ENCODE measurements at regions not wholly inside any gene's neighbourhood (a gene's known extent, or its start where the extent isn't known, plus 50 kb on each side); places are given as distances from the start of the nearest gene placed in this dataset.

GRCh38 chr13:80448725-80449124 lies 107.8 kb upstream of the SPRY2 start:
- ATAC-seq (ENCODE audit: low read depth) (no peak), DNase-seq (ENCODE audit: low spot score) (no peak)
- H3K9me3 ChIP-seq (ENCODE audit: severe bottlenecking): no peaks in the 10 kb centered on the region
- H3K36me3 ChIP-seq (ENCODE audit: low read depth): no peaks in the 10 kb centered on the region
- H3K27me3 ChIP-seq (ENCODE audit: insufficient read depth, poor library complexity, severe bottlenecking): no peaks in the 10 kb centered on the region
- H3K4me3 ChIP-seq (ENCODE audit: severe bottlenecking): no peak overlapping the region
- H3K4me1 ChIP-seq (ENCODE audit: insufficient read depth, poor library complexity, severe bottlenecking): no peaks in the 10 kb centered on the region
- TF ChIP-seq CTCF (IDR thresholded peaks at IDR 0.05; ENCODE audit: poor library complexity, severe bottlenecking): no peak
- H3K27ac ChIP-seq (ENCODE audit: poor library complexity, severe bottlenecking): no peak overlapping the region

GRCh38 chr13:80447747-80448146 lies 106.8 kb upstream of the SPRY2 start:
- no peaks in the 10 kb centered on the region for H3K27me3 ChIP-seq (ENCODE audit: insufficient read depth, poor library complexity, severe bottlenecking)

GRCh38 chr13:80444240-80445015 lies 103.5 kb upstream of the SPRY2 start:
- Histone ChIP-seq H3K27me3 (ENCODE audit: insufficient read depth, poor library complexity, severe bottlenecking) (no peaks in the 10 kb centered on the region), H3K4me1 (ENCODE audit: insufficient read depth, poor library complexity, severe bottlenecking) (no peaks in the 10 kb centered on the region), H3K27ac (ENCODE audit: poor library complexity, severe bottlenecking) (no peak overlapping the region), H3K4me3 (ENCODE audit: severe bottlenecking) (no peak overlapping the region), H3K36me3 (ENCODE audit: low read depth) (no peaks in the 10 kb centered on the region), H3K9me3 (ENCODE audit: severe bottlenecking) (no peaks in the 10 kb centered on the region)
- no peak for DNase-seq (ENCODE audit: low spot score)
- no peak for ATAC-seq (ENCODE audit: low read depth)
- no peak for TF ChIP-seq CTCF (IDR thresholded peaks at IDR 0.05; ENCODE audit: poor library complexity, severe bottlenecking)

More at GRCh38 chr13:80447747-80448146, 106.8 kb upstream of the SPRY2 start:
- DNase-seq (ENCODE audit: low spot score) (no peak), ATAC-seq (ENCODE audit: low read depth) (no peak)
- Histone ChIP-seq H3K4me1 (ENCODE audit: insufficient read depth, poor library complexity, severe bottlenecking) (no peaks in the 10 kb centered on the region), H3K36me3 (ENCODE audit: low read depth) (no peaks in the 10 kb centered on the region), H3K27ac (ENCODE audit: poor library complexity, severe bottlenecking) (no peak overlapping the region), H3K4me3 (ENCODE audit: severe bottlenecking) (no peak overlapping the region), H3K9me3 (ENCODE audit: severe bottlenecking) (no peaks in the 10 kb centered on the region)
- no peak for TF ChIP-seq CTCF (IDR thresholded peaks at IDR 0.05; ENCODE audit: poor library complexity, severe bottlenecking)

GRCh38 chr13:80442609-80443008 lies 101.7 kb upstream of the SPRY2 start:
- no peaks in the 10 kb centered on the region for H3K36me3 ChIP-seq (ENCODE audit: low read depth)
- no peak for TF ChIP-seq CTCF (IDR thresholded peaks at IDR 0.05; ENCODE audit: poor library complexity, severe bottlenecking)
- H3K9me3 ChIP-seq (ENCODE audit: severe bottlenecking): no peaks in the 10 kb centered on the region
- no peak overlapping the region for H3K4me3 ChIP-seq (ENCODE audit: severe bottlenecking)
- H3K27ac ChIP-seq (ENCODE audit: poor library complexity, severe bottlenecking): no peak overlapping the region
- DNase-seq (ENCODE audit: low spot score): no peak
- no peaks in the 10 kb centered on the region for H3K27me3 ChIP-seq (ENCODE audit: insufficient read depth, poor library complexity, severe bottlenecking)
- ATAC-seq (ENCODE audit: low read depth): no peak
- H3K4me1 ChIP-seq (ENCODE audit: insufficient read depth, poor library complexity, severe bottlenecking): no peaks in the 10 kb centered on the region

GRCh38 chr13:80441968-80442367 lies 101.0 kb upstream of the SPRY2 start:
- H3K9me3 ChIP-seq (ENCODE audit: severe bottlenecking): no peaks in the 10 kb centered on the region
- H3K4me3 ChIP-seq (ENCODE audit: severe bottlenecking): no peak overlapping the region
- no peaks in the 10 kb centered on the region for H3K4me1 ChIP-seq (ENCODE audit: insufficient read depth, poor library complexity, severe bottlenecking)
- H3K27ac ChIP-seq (ENCODE audit: poor library complexity, severe bottlenecking): no peak overlapping the region
- no peaks in the 10 kb centered on the region for H3K36me3 ChIP-seq (ENCODE audit: low read depth)
- ATAC-seq (ENCODE audit: low read depth): no peak
- DNase-seq (ENCODE audit: low spot score): no peak
- no peak for TF ChIP-seq CTCF (IDR thresholded peaks at IDR 0.05; ENCODE audit: poor library complexity, severe bottlenecking)
- no peaks in the 10 kb centered on the region for H3K27me3 ChIP-seq (ENCODE audit: insufficient read depth, poor library complexity, severe bottlenecking)
